ENCODE measurements at regions not wholly inside any gene's neighbourhood (a gene's known extent, or its start where the extent isn't known, plus 50 kb on each side); places are given as distances from the start of the nearest gene placed in this dataset.
A peak's percentile ranks its signal among the peaks of the same experiment; 100 is the strongest.

DNA sequence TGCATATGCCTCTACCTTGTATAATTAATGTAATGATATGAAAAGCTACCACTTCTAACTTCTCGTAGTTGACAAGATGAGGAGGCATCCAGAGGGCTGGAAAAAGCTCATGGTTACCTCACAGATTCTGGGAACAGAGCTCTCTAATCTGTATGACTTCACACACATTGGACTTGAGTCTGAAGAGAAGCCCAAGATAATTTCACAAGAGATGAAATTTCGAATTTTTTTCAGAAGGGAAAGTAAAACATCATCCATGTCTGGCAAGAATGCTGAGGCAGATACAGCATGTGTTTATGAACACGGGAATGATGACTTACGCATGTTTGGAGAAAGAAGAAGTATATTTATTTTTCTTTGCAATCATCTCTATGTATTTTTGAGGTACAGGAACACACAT is 141.8 kb upstream of the TENT5A start:
- Histone ChIP-seq H3K9ac (ENCODE audit: low read depth, low read length) (no peak overlapping the region), H3K27me3 (ENCODE audit: insufficient read depth, low read length, poor library complexity) (no peaks in the 10 kb centered on the region), H3K79me2 (ENCODE audit: insufficient read depth, low read length) (no peaks in the 10 kb centered on the region), H3K27ac (ENCODE audit: low read length) (no peak overlapping the region), H2AFZ (ENCODE audit: low read depth, low read length) (0 out of 2 replicates have a peak overlapping the region, but pooled peaks have one; percentile 25), H4K20me1 (ENCODE audit: insufficient read depth, low read length) (no peaks in the 10 kb centered on the region), H3K4me1 (ENCODE audit: insufficient read depth, low read length) (no peaks in the 10 kb centered on the region), H3K4me2 (ENCODE audit: insufficient read depth, low read length) (no peak overlapping the region), H3K9me3 (ENCODE audit: insufficient read depth, low read length, severe bottlenecking) (no peaks in the 10 kb centered on the region), H3K4me3 (ENCODE audit: low read depth in 1 of 2, low read length in 2 of 2) (no peak overlapping the region), H3K36me3 (ENCODE audit: insufficient read depth, low read length) (no peaks in the 10 kb centered on the region)
- no peak for TF ChIP-seq EZH2 (IDR thresholded peaks at IDR 0.05; ENCODE audit: borderline replicate concordance, low read depth, low read length, severe bottlenecking)
- TF ChIP-seq, protein P1, sequence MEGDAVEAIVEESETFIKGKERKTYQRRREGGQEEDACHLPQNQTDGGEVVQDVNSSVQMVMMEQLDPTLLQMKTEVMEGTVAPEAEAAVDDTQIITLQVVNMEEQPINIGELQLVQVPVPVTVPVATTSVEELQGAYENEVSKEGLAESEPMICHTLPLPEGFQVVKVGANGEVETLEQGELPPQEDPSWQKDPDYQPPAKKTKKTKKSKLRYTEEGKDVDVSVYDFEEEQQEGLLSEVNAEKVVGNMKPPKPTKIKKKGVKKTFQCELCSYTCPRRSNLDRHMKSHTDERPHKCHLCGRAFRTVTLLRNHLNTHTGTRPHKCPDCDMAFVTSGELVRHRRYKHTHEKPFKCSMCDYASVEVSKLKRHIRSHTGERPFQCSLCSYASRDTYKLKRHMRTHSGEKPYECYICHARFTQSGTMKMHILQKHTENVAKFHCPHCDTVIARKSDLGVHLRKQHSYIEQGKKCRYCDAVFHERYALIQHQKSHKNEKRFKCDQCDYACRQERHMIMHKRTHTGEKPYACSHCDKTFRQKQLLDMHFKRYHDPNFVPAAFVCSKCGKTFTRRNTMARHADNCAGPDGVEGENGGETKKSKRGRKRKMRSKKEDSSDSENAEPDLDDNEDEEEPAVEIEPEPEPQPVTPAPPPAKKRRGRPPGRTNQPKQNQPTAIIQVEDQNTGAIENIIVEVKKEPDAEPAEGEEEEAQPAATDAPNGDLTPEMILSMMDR (IDR thresholded peaks at IDR 0.05; ENCODE audit: borderline replicate concordance, extremely low read depth, low read length, poor library complexity, severe bottlenecking): no peak
- no peak for ATAC-seq (ENCODE audit: insufficient read depth, low read depth)
- no peak for DNase-seq

DNA sequence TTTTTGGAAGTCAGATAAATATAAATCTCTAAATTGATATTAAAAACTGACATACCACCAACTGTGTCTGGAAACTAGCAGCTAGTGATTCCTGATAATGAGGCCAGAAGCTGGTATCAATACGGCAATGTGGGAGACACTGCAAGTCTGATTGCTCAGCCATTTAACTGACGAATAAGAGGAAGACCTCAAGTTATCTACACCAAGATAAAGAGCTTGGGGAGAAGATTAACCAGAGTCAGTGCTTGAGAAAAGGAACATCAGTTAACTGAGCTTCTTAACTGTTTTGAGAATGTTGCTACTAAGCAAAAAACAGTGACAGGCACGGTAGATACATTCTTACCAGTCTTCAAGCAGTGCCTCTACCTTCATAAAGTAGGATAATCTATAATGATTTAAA is 140.4 kb upstream of the TENT5A start:
- H3K4me3 ChIP-seq (ENCODE audit: low read depth in 1 of 2, low read length in 2 of 2): no peak overlapping the region
- H3K27ac ChIP-seq (ENCODE audit: low read length): no peak overlapping the region
- TF ChIP-seq, protein P1 (IDR thresholded peaks at IDR 0.05; ENCODE audit: borderline replicate concordance, extremely low read depth, low read length, poor library complexity, severe bottlenecking): no peak
- TF ChIP-seq EZH2 (IDR thresholded peaks at IDR 0.05; ENCODE audit: borderline replicate concordance, low read depth, low read length, severe bottlenecking): no peak
- H3K79me2 ChIP-seq (ENCODE audit: insufficient read depth, low read length): no peaks in the 10 kb centered on the region
- H4K20me1 ChIP-seq (ENCODE audit: insufficient read depth, low read length): no peaks in the 10 kb centered on the region
- H3K9me3 ChIP-seq (ENCODE audit: insufficient read depth, low read length, severe bottlenecking): no peaks in the 10 kb centered on the region
- DNase-seq: no peak
- ATAC-seq (ENCODE audit: insufficient read depth, low read depth): no peak
- H3K9ac ChIP-seq (ENCODE audit: low read depth, low read length): no peak overlapping the region
- no peaks in the 10 kb centered on the region for H3K27me3 ChIP-seq (ENCODE audit: insufficient read depth, low read length, poor library complexity)
- no peak overlapping the region for H2AFZ ChIP-seq (ENCODE audit: low read depth, low read length)
- H3K4me1 ChIP-seq (ENCODE audit: insufficient read depth, low read length): no peaks in the 10 kb centered on the region
- H3K36me3 ChIP-seq (ENCODE audit: insufficient read depth, low read length): no peaks in the 10 kb centered on the region
- no peak overlapping the region for H3K4me2 ChIP-seq (ENCODE audit: insufficient read depth, low read length)

DNA sequence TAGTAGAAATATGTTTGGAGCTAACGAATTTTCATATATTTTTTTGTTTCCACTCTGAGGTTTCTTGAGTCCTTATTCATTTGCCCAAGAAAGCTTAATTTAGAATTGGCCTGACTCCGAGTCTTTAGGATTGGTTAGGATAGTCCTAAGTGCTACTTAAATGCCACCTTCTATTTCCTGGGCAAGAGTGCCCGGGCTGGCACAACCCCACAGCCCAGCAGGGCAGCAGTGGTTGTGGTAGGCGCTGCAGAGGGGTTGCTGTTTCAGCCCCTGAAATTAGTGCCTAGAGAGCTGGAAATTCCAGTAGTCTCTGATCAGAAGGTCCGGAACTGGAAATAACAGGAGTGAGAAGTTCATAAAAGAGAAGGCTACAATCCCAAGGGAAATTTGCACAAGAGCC is 139.4 kb upstream of the TENT5A start:
- Histone ChIP-seq H3K27me3 (ENCODE audit: insufficient read depth, low read length, poor library complexity) (no peaks in the 10 kb centered on the region), H3K36me3 (ENCODE audit: insufficient read depth, low read length) (no peaks in the 10 kb centered on the region), H2AFZ (ENCODE audit: low read depth, low read length) (no peak overlapping the region), H3K4me1 (ENCODE audit: insufficient read depth, low read length) (no peaks in the 10 kb centered on the region), H3K9me3 (ENCODE audit: insufficient read depth, low read length, severe bottlenecking) (no peaks in the 10 kb centered on the region), H3K4me3 (ENCODE audit: low read depth in 1 of 2, low read length in 2 of 2) (no peak overlapping the region), H3K79me2 (ENCODE audit: insufficient read depth, low read length) (no peaks in the 10 kb centered on the region), H3K4me2 (ENCODE audit: insufficient read depth, low read length) (no peak overlapping the region), H3K27ac (ENCODE audit: low read length) (no peak overlapping the region), H3K9ac (ENCODE audit: low read depth, low read length) (no peak overlapping the region), H4K20me1 (ENCODE audit: insufficient read depth, low read length) (no peaks in the 10 kb centered on the region)
- TF ChIP-seq, protein P1 (IDR thresholded peaks at IDR 0.05; ENCODE audit: borderline replicate concordance, extremely low read depth, low read length, poor library complexity, severe bottlenecking): no peak
- TF ChIP-seq EZH2 (IDR thresholded peaks at IDR 0.05; ENCODE audit: borderline replicate concordance, low read depth, low read length, severe bottlenecking): no peak
- DNase-seq (no peak), ATAC-seq (ENCODE audit: insufficient read depth, low read depth) (no peak)

DNA sequence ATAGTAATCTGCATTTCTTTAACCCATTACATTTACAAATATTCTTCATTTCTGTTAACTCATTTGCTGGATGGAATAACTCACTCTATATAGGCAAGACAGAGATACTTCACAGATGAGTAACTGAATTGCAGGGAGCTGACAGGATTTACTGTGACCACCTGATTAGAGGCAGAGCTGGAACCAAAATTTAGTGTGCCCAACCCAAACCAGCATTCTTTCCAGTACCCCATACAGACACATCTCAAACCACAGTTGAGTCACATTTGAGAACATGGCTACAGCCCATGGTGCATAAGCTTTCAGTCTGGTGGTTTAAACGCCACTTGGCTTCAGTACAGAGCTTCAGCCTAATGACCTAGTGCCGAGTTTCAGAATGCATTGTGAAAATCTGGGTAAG is 138.4 kb upstream of the TENT5A start:
- H3K27me3 ChIP-seq (ENCODE audit: insufficient read depth, low read length, poor library complexity): no peaks in the 10 kb centered on the region
- no peaks in the 10 kb centered on the region for H3K4me1 ChIP-seq (ENCODE audit: insufficient read depth, low read length)
- no peak overlapping the region for H3K27ac ChIP-seq (ENCODE audit: low read length)
- H3K36me3 ChIP-seq (ENCODE audit: insufficient read depth, low read length): no peaks in the 10 kb centered on the region
- no peak overlapping the region for H3K4me3 ChIP-seq (ENCODE audit: low read depth in 1 of 2, low read length in 2 of 2)
- H3K9ac ChIP-seq (ENCODE audit: low read depth, low read length): no peak overlapping the region
- no peak for ATAC-seq (ENCODE audit: insufficient read depth, low read depth)
- H3K79me2 ChIP-seq (ENCODE audit: insufficient read depth, low read length): no peaks in the 10 kb centered on the region
- no peak for TF ChIP-seq EZH2 (IDR thresholded peaks at IDR 0.05; ENCODE audit: borderline replicate concordance, low read depth, low read length, severe bottlenecking)
- TF ChIP-seq, protein P1 (IDR thresholded peaks at IDR 0.05; ENCODE audit: borderline replicate concordance, extremely low read depth, low read length, poor library complexity, severe bottlenecking): no peak
- H3K9me3 ChIP-seq (ENCODE audit: insufficient read depth, low read length, severe bottlenecking): no peaks in the 10 kb centered on the region
- H4K20me1 ChIP-seq (ENCODE audit: insufficient read depth, low read length): no peaks in the 10 kb centered on the region
- no peak overlapping the region for H2AFZ ChIP-seq (ENCODE audit: low read depth, low read length)
- no peak for DNase-seq
- H3K4me2 ChIP-seq (ENCODE audit: insufficient read depth, low read length): no peak overlapping the region

All from DND-41 (cell line).